NB4 (cell line): ENCODE measurements at regions not wholly inside any gene's neighbourhood (a gene's known extent, or its start where the extent isn't known, plus 50 kb on each side); places are given as distances from the start of the nearest gene placed in this dataset.

Experiments
- POLR2A ChIP-seq: IDR thresholded peaks from 2 replicates; pipeline ENCODE4 v1.6.1; 2011; ENCODE audit warnings: mild to moderate bottlenecking; ENCODE audit not compliant: insufficient read length; ENCODE audit errors: extremely low read depth
- TF ChIP-seq, protein P1 (sequence below): IDR thresholded peaks from one replicate; pipeline ENCODE4 v1.5.1; 2012; ENCODE audit warnings: low read depth, low read length
- TF ChIP-seq, protein P2 (sequence below): IDR thresholded peaks from 2 replicates; pipeline ENCODE4 v1.6.1; 2011; ENCODE audit warnings: low read depth, low read length

DNA sequence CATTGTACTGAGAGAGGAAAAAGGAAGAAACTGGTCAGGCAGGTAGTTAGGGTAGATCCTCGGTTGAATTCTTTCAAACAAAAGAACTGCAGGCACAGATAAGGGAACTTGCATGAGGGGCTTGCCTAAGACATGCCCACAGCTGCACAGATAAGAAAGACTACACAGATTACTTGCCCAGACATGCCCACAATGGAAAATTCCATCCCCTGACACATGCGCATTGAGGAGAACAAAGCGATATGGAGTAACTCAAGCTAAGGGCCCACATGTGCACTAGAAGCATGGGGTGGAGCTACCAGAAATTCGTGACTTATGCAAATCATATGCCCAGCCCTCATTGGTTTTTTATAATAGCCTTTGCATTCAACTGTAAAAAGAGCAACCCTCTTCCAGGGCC, 181.3 kb upstream of the ZNF521 start:
- TF ChIP-seq, protein P1, sequence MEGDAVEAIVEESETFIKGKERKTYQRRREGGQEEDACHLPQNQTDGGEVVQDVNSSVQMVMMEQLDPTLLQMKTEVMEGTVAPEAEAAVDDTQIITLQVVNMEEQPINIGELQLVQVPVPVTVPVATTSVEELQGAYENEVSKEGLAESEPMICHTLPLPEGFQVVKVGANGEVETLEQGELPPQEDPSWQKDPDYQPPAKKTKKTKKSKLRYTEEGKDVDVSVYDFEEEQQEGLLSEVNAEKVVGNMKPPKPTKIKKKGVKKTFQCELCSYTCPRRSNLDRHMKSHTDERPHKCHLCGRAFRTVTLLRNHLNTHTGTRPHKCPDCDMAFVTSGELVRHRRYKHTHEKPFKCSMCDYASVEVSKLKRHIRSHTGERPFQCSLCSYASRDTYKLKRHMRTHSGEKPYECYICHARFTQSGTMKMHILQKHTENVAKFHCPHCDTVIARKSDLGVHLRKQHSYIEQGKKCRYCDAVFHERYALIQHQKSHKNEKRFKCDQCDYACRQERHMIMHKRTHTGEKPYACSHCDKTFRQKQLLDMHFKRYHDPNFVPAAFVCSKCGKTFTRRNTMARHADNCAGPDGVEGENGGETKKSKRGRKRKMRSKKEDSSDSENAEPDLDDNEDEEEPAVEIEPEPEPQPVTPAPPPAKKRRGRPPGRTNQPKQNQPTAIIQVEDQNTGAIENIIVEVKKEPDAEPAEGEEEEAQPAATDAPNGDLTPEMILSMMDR: no peak
- no peak for TF ChIP-seq POLR2A
- TF ChIP-seq, protein P2, sequence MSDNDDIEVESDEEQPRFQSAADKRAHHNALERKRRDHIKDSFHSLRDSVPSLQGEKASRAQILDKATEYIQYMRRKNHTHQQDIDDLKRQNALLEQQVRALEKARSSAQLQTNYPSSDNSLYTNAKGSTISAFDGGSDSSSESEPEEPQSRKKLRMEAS: no peak
